ENCODE measurements at regions not wholly inside any gene's neighbourhood (a gene's known extent, or its start where the extent isn't known, plus 50 kb on each side); places are given as distances from the start of the nearest gene placed in this dataset.

GRCh38 chr5:87770016-87770570 lies 357.4 kb upstream of the CCNH start:
- peak overlapping the region; percentile 51 for H3K4me3 ChIP-seq
- peak overlapping the region; percentile 78 for H3K4me2 ChIP-seq
- H3K4me1 Mint-ChIP-seq, result peaks cover 20% of the 10 kb centered on the region
- H4K20me1 ChIP-seq (replicated peaks; ENCODE audit: insufficient read depth), result no peaks in the 10 kb centered on the region
- ATAC-seq (no peak), DNase-seq (ENCODE audit: low spot score) (no peak)
- peaks cover 16% of the 10 kb centered on the region for H3K4me1 ChIP-seq (ENCODE audit: insufficient read depth)
- peak overlapping the region; percentile 73; the same call in 1 of the 2 replicates for H2AFZ ChIP-seq
- no peaks in the 10 kb centered on the region for H3K27me3 Mint-ChIP-seq (ENCODE audit: insufficient read depth, low read depth, poor library complexity)
- H3K27ac ChIP-seq (ENCODE audit: low read depth), result no peak overlapping the region
- H3K4me3 Mint-ChIP-seq, result peak overlapping the region; percentile 68
- H3K9me2 ChIP-seq (ENCODE audit: insufficient read depth), result no peaks in the 10 kb centered on the region
- no peaks in the 10 kb centered on the region for H3K9me3 Mint-ChIP-seq
- H3K27ac Mint-ChIP-seq, result no peak overlapping the region
- no peaks in the 10 kb centered on the region for H3K36me3 ChIP-seq (ENCODE audit: insufficient read depth)
- no peaks in the 10 kb centered on the region for H3K36me3 Mint-ChIP-seq (ENCODE audit: low read depth)
- no peaks in the 10 kb centered on the region for H3F3A ChIP-seq (replicated peaks; ENCODE audit: low read depth)
- H3K79me2 ChIP-seq (replicated peaks; ENCODE audit: insufficient read depth), result no peaks in the 10 kb centered on the region
- no peak for TF ChIP-seq ZNF114 (CRISPR knock-in tag; IDR thresholded peaks at IDR 0.05)
- no peak for TF ChIP-seq CTCF (conservative IDR thresholded peaks at IDR 0.05; ENCODE audit: low read depth in 2 of 2)
- no peak for TF ChIP-seq POLR2AphosphoS5 (IDR thresholded peaks at IDR 0.05; ENCODE audit: low read depth)
- TF ChIP-seq ETS1 (IDR thresholded peaks at IDR 0.05), result no peak
- TF ChIP-seq EZH2phosphoT487 (IDR thresholded peaks at IDR 0.05; ENCODE audit: unreplicated experiment), result no peak
- TF ChIP-seq EZH2 (IDR thresholded peaks at IDR 0.05; ENCODE audit: low read depth, unreplicated experiment), result no peak
- TF ChIP-seq JUNB (IDR thresholded peaks at IDR 0.05; ENCODE audit: unreplicated experiment), result no peak
- no peak for TF ChIP-seq ZNF462 (CRISPR knock-in tag; IDR thresholded peaks at IDR 0.05)
- no peak for TF ChIP-seq ZNF331 (CRISPR knock-in tag; IDR thresholded peaks at IDR 0.05; ENCODE audit: low read depth)
- no peak for TF ChIP-seq STAT1 (IDR thresholded peaks at IDR 0.05; ENCODE audit: unreplicated experiment)
- no peak for TF ChIP-seq CREB1 (CRISPR knock-in tag; IDR thresholded peaks at IDR 0.05; ENCODE audit: low read depth)
- TF ChIP-seq REST (IDR thresholded peaks at IDR 0.05; ENCODE audit: unreplicated experiment), result no peak
- no peak for TF ChIP-seq NANOG (IDR thresholded peaks at IDR 0.05; ENCODE audit: borderline replicate concordance)
- H3K27me3 ChIP-seq (ENCODE audit: insufficient read depth), result no peaks in the 10 kb centered on the region

Data from GM23338 (cell line).